ENCODE measurements at regions not wholly inside any gene's neighbourhood (a gene's known extent, or its start where the extent isn't known, plus 50 kb on each side); places are given as distances from the start of the nearest gene placed in this dataset.

- TF ChIP-seq POLR2A (IDR thresholded peaks at IDR 0.05), result no peak
- TF ChIP-seq, protein P1, sequence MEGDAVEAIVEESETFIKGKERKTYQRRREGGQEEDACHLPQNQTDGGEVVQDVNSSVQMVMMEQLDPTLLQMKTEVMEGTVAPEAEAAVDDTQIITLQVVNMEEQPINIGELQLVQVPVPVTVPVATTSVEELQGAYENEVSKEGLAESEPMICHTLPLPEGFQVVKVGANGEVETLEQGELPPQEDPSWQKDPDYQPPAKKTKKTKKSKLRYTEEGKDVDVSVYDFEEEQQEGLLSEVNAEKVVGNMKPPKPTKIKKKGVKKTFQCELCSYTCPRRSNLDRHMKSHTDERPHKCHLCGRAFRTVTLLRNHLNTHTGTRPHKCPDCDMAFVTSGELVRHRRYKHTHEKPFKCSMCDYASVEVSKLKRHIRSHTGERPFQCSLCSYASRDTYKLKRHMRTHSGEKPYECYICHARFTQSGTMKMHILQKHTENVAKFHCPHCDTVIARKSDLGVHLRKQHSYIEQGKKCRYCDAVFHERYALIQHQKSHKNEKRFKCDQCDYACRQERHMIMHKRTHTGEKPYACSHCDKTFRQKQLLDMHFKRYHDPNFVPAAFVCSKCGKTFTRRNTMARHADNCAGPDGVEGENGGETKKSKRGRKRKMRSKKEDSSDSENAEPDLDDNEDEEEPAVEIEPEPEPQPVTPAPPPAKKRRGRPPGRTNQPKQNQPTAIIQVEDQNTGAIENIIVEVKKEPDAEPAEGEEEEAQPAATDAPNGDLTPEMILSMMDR (IDR thresholded peaks at IDR 0.05), result no peak
Observed at GRCh38 chr20:11296951-11297350, 620.7 kb upstream of the BTBD3 start.

All from Peyer's patch (tissue), 4 donors.